A673 (cell line): ENCODE measurements at regions not wholly inside any gene's neighbourhood (a gene's known extent, or its start where the extent isn't known, plus 50 kb on each side); places are given as distances from the start of the nearest gene placed in this dataset.

Experiments used
- BruUV-seq: library from RNA; stranded (reverse); fragments of 400-500 nt; replicated peaks from 2 replicates; lab custom pipeline; 2021; lab: Mats Ljungman, UMichigan
- CTCF ChIA-PET: fragments of 300-600 bp; sonication (Branson Sonifier 250); formaldehyde crosslinking; loops from one replicate; lab custom pipeline; 2022; ENCODE audit warnings: antibody characterized with exemption; lab: Charles Lee
- POLR2A ChIA-PET: fragments of 300-600 bp; sonication (Branson Sonifier 250); formaldehyde crosslinking; loops from one replicate; lab custom pipeline; 2022; ENCODE audit warnings: antibody characterized with exemption; ENCODE audit not compliant: low non-redundant PET; lab: Charles Lee
- DNase-seq: peaks from one replicate; pipeline ENCODE4 v3.0.0-alpha.2; 2015; ENCODE audit warnings: low spot score
- H3K27ac ChIP-seq: fragments of 200-600 bp; sonication (generic); 2 replicates; pipeline ENCODE4 v1.5.1; 2016; ENCODE audit warnings: mixed run types, low read depth, mild to moderate bottlenecking, mixed read lengths, antibody characterized with exemption, low read length; ENCODE audit not compliant: poor library complexity, severe bottlenecking
- H3K27me3 ChIP-seq: fragments of 200-600 bp; sonication (generic); replicated peaks from 2 replicates; pipeline ENCODE4 v1.6.1; 2017; ENCODE audit warnings: mixed run types, low read depth, mild to moderate bottlenecking, mixed read lengths, antibody characterized with exemption, low read length; ENCODE audit not compliant: insufficient read depth, poor library complexity
- H3K36me3 ChIP-seq: fragments of 200-600 bp; sonication (generic); 2 replicates; pipeline ENCODE4 v1.6.1; 2016; ENCODE audit warnings: mixed run types, mild to moderate bottlenecking, mixed read lengths, antibody characterized with exemption, low read length; ENCODE audit not compliant: insufficient read depth, poor library complexity, severe bottlenecking
- H3K4me1 ChIP-seq: fragments of 200-600 bp; sonication (generic); 2 replicates; pipeline ENCODE4 v1.6.1; 2017; ENCODE audit warnings: mixed run types, mild to moderate bottlenecking, mixed read lengths, antibody characterized with exemption, low read length; ENCODE audit not compliant: insufficient read depth, poor library complexity, severe bottlenecking
- H3K4me3 ChIP-seq: fragments of 200-600 bp; sonication (generic); 2 replicates; pipeline ENCODE4 v1.5.1; 2016; ENCODE audit warnings: low read depth, mixed run types, mild to moderate bottlenecking, mixed read lengths, low read length; ENCODE audit not compliant: poor library complexity, severe bottlenecking
- H3K9me3 ChIP-seq: fragments of 200-600 bp; sonication (generic); 2 replicates; pipeline ENCODE4 v1.6.1; 2016; ENCODE audit warnings: mixed run types, low read depth, mild to moderate bottlenecking, mixed read lengths, antibody characterized with exemption, low read length; ENCODE audit not compliant: poor library complexity, severe bottlenecking
- CTCF ChIP-seq: fragments of 300-800, 200-600 bp; sonication (generic); conservative IDR thresholded peaks from 2 replicates; pipeline ENCODE4 v1.5.1; 2017; ENCODE audit warnings: low read depth, mild to moderate bottlenecking, antibody characterized with exemption, low read length, moderate library complexity, mixed read lengths
- EZH2 ChIP-seq: fragments of 200-600 bp; sonication (generic); IDR thresholded peaks from 2 replicates; pipeline ENCODE4 v1.6.1; 2017; ENCODE audit warnings: borderline replicate concordance, low read depth, mild to moderate bottlenecking, mixed read lengths, antibody characterized with exemption, low read length; ENCODE audit not compliant: poor library complexity, severe bottlenecking
- intact Hi-C: fragments of 100-400 bp; cut with micrococcal nuclease; formaldehyde crosslinking; loops from one replicate; pipeline ENCODE4 v1.10.0; 2022; ENCODE audit not compliant: unreplicated experiment

GRCh38 chr16:51755577-51756355, 604.7 kb upstream of the SALL1 start:
- no TSS peak for BruUV-seq
- Histone ChIP-seq H3K9me3 (no peaks in the 10 kb centered on the region), H3K27ac (no peak overlapping the region), H3K4me1 (peaks cover 40% of the 10 kb centered on the region), H3K4me3 (no peak overlapping the region), H3K27me3 (no peaks in the 10 kb centered on the region), H3K36me3 (no peaks in the 10 kb centered on the region)
- ChIA-PET POLR2A (interaction anchor here (0.8 kb wide), 1 partner anchor 183 kb away, joined by 7 read pairs; no protein-coding TSS in a partner anchor), CTCF (no interaction called here)
- intact Hi-C loops: no loop called here
- DNase-seq: no peak
- TF ChIP-seq EZH2 (no peak), CTCF (no peak)

- no peak for DNase-seq
- no peak overlapping the region for H3K4me3 ChIP-seq
- TF ChIP-seq CTCF (no peak), EZH2 (no peak)
- no peaks in the 10 kb centered on the region for H3K27me3 ChIP-seq
- POLR2A ChIA-PET: interaction anchor here (0.8 kb wide), 1 partner anchor 183 kb away, joined by 7 read pairs; no protein-coding TSS in a partner anchor
- H3K9me3 ChIP-seq: no peaks in the 10 kb centered on the region
- no TSS peak for BruUV-seq
- H3K4me1 ChIP-seq: peaks cover 33% of the 10 kb centered on the region
- no peaks in the 10 kb centered on the region for H3K36me3 ChIP-seq
- H3K27ac ChIP-seq: no peak overlapping the region
- CTCF ChIA-PET: no interaction called here
- intact Hi-C loops: no loop called here
These were observed 604.0 kb upstream of the SALL1 start for GRCh38 chr16:51755039-51755501.

GRCh38 chr16:51753467-51754127, 602.5 kb upstream of the SALL1 start:
- ChIA-PET POLR2A (no interaction called here), CTCF (no interaction called here)
- no peaks in the 10 kb centered on the region for H3K27me3 ChIP-seq
- no TSS peak for BruUV-seq
- intact Hi-C loops: no loop called here
- DNase-seq: no peak
- no peaks in the 10 kb centered on the region for H3K36me3 ChIP-seq
- no peak overlapping the region for H3K27ac ChIP-seq
- H3K4me3 ChIP-seq: no peak overlapping the region
- no peak for TF ChIP-seq EZH2
- TF ChIP-seq CTCF: no peak
- peaks cover 18% of the 10 kb centered on the region for H3K4me1 ChIP-seq
- no peaks in the 10 kb centered on the region for H3K9me3 ChIP-seq
